IMR-90 (cell line): ENCODE measurements at regions not wholly inside any gene's neighbourhood (a gene's known extent, or its start where the extent isn't known, plus 50 kb on each side); places are given as distances from the start of the nearest gene placed in this dataset.
A peak's percentile ranks its signal among the peaks of the same experiment; 100 is the strongest.

Experiments
- ATAC-seq: fragments of 200-7000 bp; cut with Tn5 transposase; 2 replicates; pipeline ENCODE4 v1.9.1; 2020; ENCODE audit warnings: low read depth, mild to moderate bottlenecking, moderate library complexity
- BruUV-seq: library from RNA; stranded (reverse); fragments of 400-500 nt; replicated peaks from 2 replicates; lab custom pipeline; 2021; lab: Mats Ljungman, UMichigan
- CTCF ChIA-PET: fragments of 300-600 bp; formaldehyde crosslinking; extraction: SDS; loops from one replicate; lab custom pipeline; 2021; ENCODE audit warnings: antibody characterized with exemption; lab: Yijun Ruan, JAX
- POLR2A ChIA-PET: fragments of 300-600 bp; sonication (Branson Sonifier 250); formaldehyde crosslinking; loops from one replicate; lab custom pipeline; 2022; ENCODE audit warnings: antibody characterized with exemption; ENCODE audit not compliant: unreplicated experiment; lab: Charles Lee
- DNase-seq: peaks from one replicate; pipeline ENCODE4 v3.0.0; 2013
- H2AFZ ChIP-seq: replicated peaks from 2 replicates; pipeline ENCODE3; 2013; ENCODE audit warnings: low read length, mild to moderate bottlenecking; ENCODE audit not compliant: poor library complexity
- H2AK5ac ChIP-seq: 2 replicates; pipeline ENCODE4 v1.6.1; 2013; ENCODE audit warnings: low read depth, low read length, inconsistent platforms
- H2AK9ac ChIP-seq: replicated peaks from 2 replicates; pipeline ENCODE3; 2013; ENCODE audit warnings: mild to moderate bottlenecking, low read depth, low read length, moderate library complexity; ENCODE audit not compliant: poor library complexity
- H2BK120ac ChIP-seq: 2 replicates; pipeline ENCODE4 v1.6.1; 2013; ENCODE audit warnings: low read depth, low read length, inconsistent platforms
- H2BK15ac ChIP-seq: 3 replicates; pipeline ENCODE4 v1.6.1; 2013; ENCODE audit warnings: low read depth, low read length, inconsistent platforms
- H2BK20ac ChIP-seq: 2 replicates; pipeline ENCODE4 v1.6.1; 2013; ENCODE audit warnings: low read depth, mild to moderate bottlenecking, inconsistent platforms, low read length, moderate library complexity
- H2BK5ac ChIP-seq: 2 replicates; pipeline ENCODE4 v1.6.1; 2013; ENCODE audit warnings: mild to moderate bottlenecking, low read depth, low read length, inconsistent platforms; ENCODE audit not compliant: poor library complexity, severe bottlenecking
- H3K14ac ChIP-seq: replicated peaks from 2 replicates; pipeline ENCODE4 v1.6.1; 2013; ENCODE audit warnings: low read depth, low read length, inconsistent platforms
- H3K18ac ChIP-seq: 2 replicates; pipeline ENCODE4 v1.6.1; 2013; ENCODE audit warnings: low read depth, low read length, control low read depth
- H3K23ac ChIP-seq: 2 replicates; pipeline ENCODE4 v1.6.1; 2013; ENCODE audit warnings: low read depth, low read length, inconsistent platforms
- H3K27ac ChIP-seq: 2 replicates; pipeline ENCODE4 v1.5.1; 2013; ENCODE audit warnings: mild to moderate bottlenecking, control low read depth, low read length; ENCODE audit not compliant: insufficient read depth
- H3K27me3 ChIP-seq: 2 replicates; pipeline ENCODE4 v1.6.1; 2013; ENCODE audit warnings: low read length; ENCODE audit not compliant: control insufficient read depth, insufficient read depth
- H3K36me3 ChIP-seq: 2 replicates; pipeline ENCODE4 v1.6.1; 2013; ENCODE audit warnings: low read length, mixed read lengths; ENCODE audit not compliant: control insufficient read depth, insufficient read depth
- H3K4ac ChIP-seq: 2 replicates; pipeline ENCODE4 v1.6.1; 2013; ENCODE audit warnings: low read depth, low read length, inconsistent platforms
- H3K4me1 ChIP-seq: 2 replicates; pipeline ENCODE4 v1.6.1; 2013; ENCODE audit warnings: low read length, mixed read lengths; ENCODE audit not compliant: control insufficient read depth, insufficient read depth
- H3K4me2 ChIP-seq: 2 replicates; pipeline ENCODE4 v1.6.1; 2013; ENCODE audit warnings: low read depth, mild to moderate bottlenecking, control low read depth, low read length, moderate library complexity
- H3K4me3 ChIP-seq: 2 replicates; pipeline ENCODE4 v1.5.1; 2013; ENCODE audit warnings: low read depth, mild to moderate bottlenecking, control low read depth, low read length, moderate library complexity; ENCODE audit not compliant: insufficient read depth
- H3K56ac ChIP-seq: 2 replicates; pipeline ENCODE4 v1.6.1; 2013; ENCODE audit warnings: low read length, inconsistent platforms; ENCODE audit not compliant: insufficient read depth; ENCODE audit errors: extremely low read depth
- H3K79me1 ChIP-seq, 2 experiments: 2 replicates each; pipeline ENCODE4 v1.6.1; 2013; ENCODE audit warnings: low read length in 2 of 2, inconsistent platforms in 1 of 2, low read depth in 1 of 2
- H3K9ac ChIP-seq: 2 replicates; pipeline ENCODE4 v1.6.1; 2013; ENCODE audit warnings: low read depth, low read length, control low read depth
- H3K9me1 ChIP-seq: 2 replicates; pipeline ENCODE4 v1.6.1; 2013; ENCODE audit warnings: low read length, inconsistent platforms; ENCODE audit not compliant: insufficient read depth
- H3K9me3 ChIP-seq: 2 replicates; pipeline ENCODE4 v1.6.1; 2013; ENCODE audit warnings: low read length; ENCODE audit not compliant: control insufficient read depth, insufficient read depth
- H4K20me1 ChIP-seq: 2 replicates; pipeline ENCODE4 v1.6.1; 2013; ENCODE audit warnings: low read length, inconsistent platforms; ENCODE audit not compliant: insufficient read depth
- H4K5ac ChIP-seq: 2 replicates; pipeline ENCODE4 v1.6.1; 2013; ENCODE audit warnings: mild to moderate bottlenecking, low read depth, low read length, control low read depth
- H4K8ac ChIP-seq, 2 experiments: 2 replicates each; pipeline ENCODE4 v1.6.1; 2013; ENCODE audit warnings: low read depth in 2 of 2, low read length in 2 of 2, control low read depth in 1 of 2, inconsistent platforms in 1 of 2
- H4K91ac ChIP-seq: 2 replicates; pipeline ENCODE4 v1.6.1; 2013; ENCODE audit warnings: low read depth, low read length, inconsistent platforms; ENCODE audit not compliant: insufficient read depth
- CHD1 ChIP-seq: IDR thresholded peaks from 2 replicates; pipeline ENCODE4 v1.6.1; 2012; ENCODE audit warnings: low read depth, low read length, improper control_type of control experiment
- MAZ ChIP-seq: IDR thresholded peaks from 2 replicates; pipeline ENCODE4 v1.6.1; 2012; ENCODE audit warnings: low read depth, mild to moderate bottlenecking, low read length, improper control_type of control experiment, moderate library complexity, borderline replicate concordance
- NFE2L2 ChIP-seq: fragments of 150-350 bp; IDR thresholded peaks from 2 replicates; pipeline ENCODE4 v1.6.1; 2016; ENCODE audit warnings: low read depth, mild to moderate bottlenecking, low read length
- POLR2A ChIP-seq: IDR thresholded peaks from 2 replicates; pipeline ENCODE4 v1.6.1; 2012; ENCODE audit warnings: mild to moderate bottlenecking, low read depth, low read length
- RFX5 ChIP-seq: IDR thresholded peaks from 2 replicates; pipeline ENCODE4 v1.8.0; 2012; ENCODE audit warnings: low read depth, mild to moderate bottlenecking, low read length, moderate library complexity
- SMC3 ChIP-seq: fragments of 150-350 bp; IDR thresholded peaks from 2 replicates; pipeline ENCODE4 v1.6.1; 2016; ENCODE audit warnings: low read depth, mild to moderate bottlenecking, antibody characterized with exemption, low read length, moderate library complexity
- WGBS, 2 experiments: methylation state at CpG; one replicate each; pipeline versions ENCODE4 v1.1.5 to v1.1.7; 2013; ENCODE audit warnings: missing lambda C conversion rate in 2 of 2; ENCODE audit not compliant: insufficient read length in 1 of 2; ENCODE audit errors: extremely low coverage in 2 of 2; 5-methylcytosine and 5-hydroxymethylcytosine counted together
- dilution Hi-C: fragments of 300-500 bp; cut with HindIII; formaldehyde crosslinking; loops from one replicate; pipeline ENCODE4 v1.14.3; 2018; ENCODE audit warnings: low sequenced_read_pairs; ENCODE audit not compliant: unreplicated experiment
- in situ Hi-C: fragments of 300-500 bp; cut with MboI; formaldehyde crosslinking; loops from 3 replicates; pipeline ENCODE4 v1.14.3; 2019; ENCODE audit warnings: low sequenced_read_pairs, inconsistent platforms, mixed read lengths
- intact Hi-C: fragments of 100-400 bp; cut with micrococcal nuclease; formaldehyde crosslinking; loops from 2 replicates; pipeline ENCODE4 v1.10.0; 2022
- TF ChIP-seq, protein P1 (sequence below): fragments of 150-350 bp; IDR thresholded peaks from 2 replicates; pipeline ENCODE4 v1.6.1; 2017; ENCODE audit warnings: mild to moderate bottlenecking, antibody characterized with exemption, low read length, low read depth

DNA sequence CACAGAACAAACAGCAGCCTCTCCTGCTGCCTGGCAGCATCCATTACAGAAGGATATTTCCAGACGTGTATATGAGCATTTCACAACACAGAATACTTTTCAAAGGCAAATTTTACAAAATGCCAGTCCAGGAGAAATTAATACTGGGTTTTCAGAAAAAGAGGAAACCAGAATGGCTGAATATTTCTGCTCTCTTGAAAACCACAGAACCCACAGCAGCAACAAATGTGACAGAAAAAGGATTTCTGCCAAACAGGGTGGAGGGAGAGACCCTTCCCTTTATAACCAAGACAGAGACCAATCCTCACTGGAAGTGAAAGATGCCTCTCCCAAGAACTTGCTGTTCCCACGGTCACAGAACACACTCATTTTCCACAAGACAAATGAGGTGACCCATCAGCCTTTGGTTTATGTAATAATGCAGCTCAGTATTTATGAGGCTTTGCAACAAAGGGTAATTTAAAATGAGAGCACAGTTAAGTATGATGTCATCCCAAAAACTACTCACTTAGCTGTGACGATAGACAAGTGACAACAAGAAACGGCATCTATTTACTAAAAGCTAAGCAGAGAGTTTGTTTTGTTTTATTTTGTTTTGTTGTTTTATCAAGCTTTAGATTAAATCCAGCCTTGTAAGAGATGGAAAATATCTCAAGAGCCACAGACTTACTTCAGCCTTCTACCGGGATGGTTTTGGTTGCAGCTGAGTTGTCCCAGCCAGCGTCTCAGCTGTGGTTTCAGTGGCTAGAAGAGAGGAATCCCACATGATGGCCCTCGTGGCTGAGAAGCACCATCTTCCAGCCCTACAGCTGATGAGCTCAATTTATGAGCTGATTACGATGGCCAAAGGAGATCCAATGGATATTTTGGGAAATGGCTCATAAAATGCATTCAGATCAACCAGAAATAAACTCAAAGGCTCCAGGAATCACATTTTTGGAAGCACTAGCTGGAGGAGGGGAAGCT is 249.3 kb upstream of the AGAP1 start:
- in situ Hi-C loops: no loop called here
- Histone ChIP-seq H2BK120ac (no peak overlapping the region), H2BK5ac (no peak overlapping the region), H3K27ac (no peak overlapping the region), H4K20me1 (no peaks in the 10 kb centered on the region), H3K27me3 (peaks cover 22% of the 10 kb centered on the region), H3K9me1 (no peaks in the 10 kb centered on the region; the same call in 1 of the 2 replicates), H3K4ac (no peak overlapping the region), H3K9ac (no peak overlapping the region), H2AK9ac (no peak overlapping the region), H3K36me3 (no peaks in the 10 kb centered on the region), H4K91ac (no peak overlapping the region), H3K23ac (no peak overlapping the region), H4K8ac (no peak overlapping the region), H2BK15ac (no peak overlapping the region), H2BK20ac (no peak overlapping the region), H2AK5ac (no peak overlapping the region), H4K5ac (no peak overlapping the region), H3K9me3 (peaks cover 2% of the 10 kb centered on the region; the same call in 1 of the 2 replicates), H3K18ac (no peak overlapping the region), H3K4me1 (no peaks in the 10 kb centered on the region), H3K14ac (no peak overlapping the region), H3K4me2 (no peak overlapping the region), H3K79me1 (no peaks in the 10 kb centered on the region), H2AFZ (no peak overlapping the region), H3K56ac (no peak overlapping the region), H3K4me3 (no peak overlapping the region)
- BruUV-seq: no TSS peak
- intact Hi-C loops: no loop called here
- dilution Hi-C loops: no loop called here
- WGBS, 2 experiments: 0% methylated on average over 1 of the region's 8 CpGs; no CpG with 5 or more reads in 1 of the 2 experiments
- ATAC-seq (peak; percentile 11; the same call in 1 of the 2 replicates), DNase-seq (peak; percentile 15)
- TF ChIP-seq NFE2L2 (no peak), CHD1 (no peak), SMC3 (no peak), RFX5 (no peak), MAZ (no peak), POLR2A (no peak)
- TF ChIP-seq, protein P1, sequence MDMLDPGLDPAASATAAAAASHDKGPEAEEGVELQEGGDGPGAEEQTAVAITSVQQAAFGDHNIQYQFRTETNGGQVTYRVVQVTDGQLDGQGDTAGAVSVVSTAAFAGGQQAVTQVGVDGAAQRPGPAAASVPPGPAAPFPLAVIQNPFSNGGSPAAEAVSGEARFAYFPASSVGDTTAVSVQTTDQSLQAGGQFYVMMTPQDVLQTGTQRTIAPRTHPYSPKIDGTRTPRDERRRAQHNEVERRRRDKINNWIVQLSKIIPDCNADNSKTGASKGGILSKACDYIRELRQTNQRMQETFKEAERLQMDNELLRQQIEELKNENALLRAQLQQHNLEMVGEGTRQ: no peak
- ChIA-PET POLR2A (interaction anchor here (0.6 kb wide), 2 partner anchors 18 to 58 kb away, joined by 3 to 10 read pairs; no protein-coding TSS in a partner anchor), CTCF (interaction anchor here (0.6 kb wide), 1 partner anchor 904 kb away, joined by 3 read pairs; no protein-coding TSS in a partner anchor)
